8988T (cell line): ENCODE measurements at regions not wholly inside any gene's neighbourhood (a gene's known extent, or its start where the extent isn't known, plus 50 kb on each side); places are given as distances from the start of the nearest gene placed in this dataset.

Source experiments
- DNase-seq: peaks from one replicate; pipeline ENCODE4 v3.0.0; 2011

- no peak for DNase-seq
Measured at GRCh38 chr5:60370508-60370907, 329.5 kb downstream of the DEPDC1B start.

- DNase-seq = no peak
Measured at GRCh38 chr5:60369391-60369790, 330.6 kb downstream of the DEPDC1B start.

- no peak for DNase-seq
Measured at GRCh38 chr5:60368100-60368499, 331.9 kb downstream of the DEPDC1B start.

GRCh38 chr5:60366489-60366888 lies 333.5 kb downstream of the DEPDC1B start:
- no peak for DNase-seq

- no peak for DNase-seq
Measured at GRCh38 chr5:60365001-60365400, 335.0 kb downstream of the DEPDC1B start.

GRCh38 chr5:60362158-60362557 lies 337.8 kb downstream of the DEPDC1B start:
- DNase-seq = no peak

GRCh38 chr5:60360355-60360754 lies 339.6 kb downstream of the DEPDC1B start:
- DNase-seq = no peak

- no peak for DNase-seq
Measured at GRCh38 chr5:60357302-60357701, 342.7 kb downstream of the DEPDC1B start.

GRCh38 chr5:60356745-60357144 lies 343.2 kb downstream of the DEPDC1B start:
- no peak for DNase-seq

- no peak for DNase-seq
Measured at GRCh38 chr5:60355181-60355580, 344.8 kb downstream of the DEPDC1B start.

GRCh38 chr5:60354311-60354710 lies 345.7 kb downstream of the DEPDC1B start:
- DNase-seq = no peak

GRCh38 chr5:60352992-60353599 lies 346.9 kb downstream of the DEPDC1B start:
- DNase-seq = no peak

- DNase-seq = no peak
Measured at GRCh38 chr5:60350794-60351193, 349.2 kb downstream of the DEPDC1B start.

GRCh38 chr5:60349891-60350415 lies 350.0 kb downstream of the DEPDC1B start:
- DNase-seq = no peak

GRCh38 chr5:60346393-60346792 lies 353.6 kb downstream of the DEPDC1B start:
- no peak for DNase-seq

- no peak for DNase-seq
Measured at GRCh38 chr5:60343102-60343501, 356.9 kb downstream of the DEPDC1B start.

- no peak for DNase-seq
Measured at GRCh38 chr5:60340965-60341471, 358.9 kb downstream of the DEPDC1B start.

GRCh38 chr5:60340326-60340725 lies 359.6 kb downstream of the DEPDC1B start:
- DNase-seq = no peak

- DNase-seq = no peak
Measured at GRCh38 chr5:60339691-60340201, 360.2 kb downstream of the DEPDC1B start.

- DNase-seq = no peak
Measured at GRCh38 chr5:60338846-60339245, 361.1 kb downstream of the DEPDC1B start.

GRCh38 chr5:60336491-60336890 lies 363.5 kb downstream of the DEPDC1B start:
- DNase-seq = no peak

- DNase-seq = no peak
Measured at GRCh38 chr5:60335913-60336312, 364.1 kb downstream of the DEPDC1B start.

GRCh38 chr5:60334281-60334713 lies 365.7 kb downstream of the DEPDC1B start:
- no peak for DNase-seq

GRCh38 chr5:60333005-60333571 lies 366.9 kb downstream of the DEPDC1B start:
- DNase-seq = no peak
